PC-3 (cell line): ENCODE measurements at regions not wholly inside any gene's neighbourhood (a gene's known extent, or its start where the extent isn't known, plus 50 kb on each side); places are given as distances from the start of the nearest gene placed in this dataset.

Experiments used
- ATAC-seq: fragments of 200-7000 bp; cut with Tn5 transposase; 2 replicates; pipeline ENCODE4 v1.9.1; 2020; ENCODE audit warnings: mild to moderate bottlenecking, moderate library complexity
- BruUV-seq: library from RNA; stranded (reverse); fragments of 400-500 nt; replicated peaks from 2 replicates; lab custom pipeline; 2021; lab: Mats Ljungman, UMichigan
- CTCF ChIA-PET: fragments of 300-600 bp; sonication (Branson Sonifier 250); formaldehyde crosslinking; loops from one replicate; lab custom pipeline; 2022; ENCODE audit warnings: antibody characterized with exemption; lab: Charles Lee
- POLR2A ChIA-PET: fragments of 300-600 bp; sonication (Branson Sonifier 250); formaldehyde crosslinking; loops from one replicate; lab custom pipeline; 2022; ENCODE audit warnings: antibody characterized with exemption; ENCODE audit not compliant: unreplicated experiment; lab: Charles Lee
- DNase-seq: peaks from one replicate; pipeline ENCODE4 v3.0.0-alpha.2; 2015
- H2AFZ ChIP-seq: fragments of 300-600 bp; sonication (generic); 2 replicates; pipeline ENCODE4 v1.6.0; 2016; ENCODE audit warnings: antibody characterized with exemption, low read length
- H3F3A ChIP-seq: fragments of 300-600 bp; sonication (generic); one replicate; pipeline ENCODE4 v1.6.0; 2017; ENCODE audit warnings: antibody characterized with exemption, low read length, control low read depth, mild to moderate bottlenecking; ENCODE audit not compliant: unreplicated experiment
- H3K27ac ChIP-seq: fragments of 300-600 bp; sonication (generic); 2 replicates; pipeline ENCODE4 v1.5.1; 2016; ENCODE audit warnings: mild to moderate bottlenecking, low read length
- H3K27me3 ChIP-seq: fragments of 300-600 bp; sonication (generic); 2 replicates; pipeline ENCODE4 v1.6.1; 2016; ENCODE audit warnings: low read length, mixed read lengths
- H3K36me3 ChIP-seq: fragments of 300-600 bp; sonication (generic); 2 replicates; pipeline ENCODE4 v1.6.1; 2016; ENCODE audit warnings: low read depth, mixed run types, low read length, mixed read lengths
- H3K4me1 ChIP-seq: fragments of 300-600 bp; sonication (generic); 2 replicates; pipeline ENCODE4 v1.5.1; 2016; ENCODE audit warnings: low read length; ENCODE audit not compliant: insufficient read depth
- H3K4me2 ChIP-seq: fragments of 300-600 bp; sonication (generic); 2 replicates; pipeline ENCODE4 v1.6.0; 2016; ENCODE audit warnings: low read length
- H3K4me3 ChIP-seq: fragments of 300-600 bp; sonication (generic); 2 replicates; pipeline ENCODE4 v1.5.1; 2016; ENCODE audit warnings: mild to moderate bottlenecking, low read length, mixed read lengths
- H3K79me2 ChIP-seq: fragments of 300-600 bp; sonication (generic); 2 replicates; pipeline ENCODE4 v1.6.1; 2017; ENCODE audit warnings: low read length, mixed read lengths
- H3K9ac ChIP-seq: fragments of 300-600 bp; sonication (generic); 2 replicates; pipeline ENCODE4 v1.6.0; 2016; ENCODE audit warnings: mild to moderate bottlenecking, low read length
- H3K9me2 ChIP-seq: fragments of 300-600 bp; sonication (generic); replicated peaks from 2 replicates; pipeline ENCODE4 v1.6.1; 2016; ENCODE audit warnings: mixed run types, low read length, mixed read lengths
- H3K9me3 ChIP-seq: fragments of 300-600 bp; sonication (generic); 2 replicates; pipeline ENCODE4 v1.6.1; 2016; ENCODE audit warnings: low read length, mixed read lengths
- H4K20me1 ChIP-seq: fragments of 300-600 bp; sonication (generic); 2 replicates; pipeline ENCODE4 v1.6.1; 2016; ENCODE audit warnings: low read length, mixed read lengths
- EZH2 ChIP-seq: fragments of 300-600 bp; sonication (generic); IDR thresholded peaks from one replicate; pipeline ENCODE4 v1.6.1; 2017; ENCODE audit warnings: antibody characterized with exemption, mild to moderate bottlenecking, low read length; ENCODE audit not compliant: unreplicated experiment
- EZH2phosphoT487 ChIP-seq: fragments of 300-600 bp; sonication (generic); IDR thresholded peaks from 2 replicates; pipeline ENCODE4 v1.6.1; 2018; ENCODE audit warnings: mild to moderate bottlenecking, antibody characterized with exemption, low read length, borderline replicate concordance
- intact Hi-C: fragments of 100-400 bp; cut with micrococcal nuclease; formaldehyde crosslinking; loops from 2 replicates; pipeline ENCODE4 v1.9.0; 2023
- TF ChIP-seq, protein P1 (sequence below): fragments of 300-600 bp; sonication (generic); conservative IDR thresholded peaks from 2 replicates; pipeline ENCODE4 v1.5.1; 2017; ENCODE audit warnings: antibody characterized with exemption, low read depth, mild to moderate bottlenecking, low read length

GRCh38 chr9:16085167-16085726 is 532.4 kb downstream of the CCDC171 start:
- POLR2A ChIA-PET = no interaction called here
- Histone ChIP-seq H3K4me2 (no peak overlapping the region), H3K9me3 (no peaks in the 10 kb centered on the region), H3K9me2 (no peaks in the 10 kb centered on the region), H2AFZ (no peak overlapping the region), H4K20me1 (no peaks in the 10 kb centered on the region), H3K79me2 (no peaks in the 10 kb centered on the region), H3K27me3 (no peaks in the 10 kb centered on the region), H3K4me1 (no peaks in the 10 kb centered on the region), H3K36me3 (no peaks in the 10 kb centered on the region), H3K4me3 (no peak overlapping the region), H3K27ac (no peak overlapping the region), H3K9ac (no peak overlapping the region), H3F3A (no peaks in the 10 kb centered on the region)
- BruUV-seq = no TSS peak
- TF ChIP-seq EZH2 (no peak), EZH2phosphoT487 (no peak)
- ATAC-seq = no peak
- intact Hi-C loops = no loop called here
- CTCF ChIA-PET = no interaction called here
- no peak for DNase-seq

DNA sequence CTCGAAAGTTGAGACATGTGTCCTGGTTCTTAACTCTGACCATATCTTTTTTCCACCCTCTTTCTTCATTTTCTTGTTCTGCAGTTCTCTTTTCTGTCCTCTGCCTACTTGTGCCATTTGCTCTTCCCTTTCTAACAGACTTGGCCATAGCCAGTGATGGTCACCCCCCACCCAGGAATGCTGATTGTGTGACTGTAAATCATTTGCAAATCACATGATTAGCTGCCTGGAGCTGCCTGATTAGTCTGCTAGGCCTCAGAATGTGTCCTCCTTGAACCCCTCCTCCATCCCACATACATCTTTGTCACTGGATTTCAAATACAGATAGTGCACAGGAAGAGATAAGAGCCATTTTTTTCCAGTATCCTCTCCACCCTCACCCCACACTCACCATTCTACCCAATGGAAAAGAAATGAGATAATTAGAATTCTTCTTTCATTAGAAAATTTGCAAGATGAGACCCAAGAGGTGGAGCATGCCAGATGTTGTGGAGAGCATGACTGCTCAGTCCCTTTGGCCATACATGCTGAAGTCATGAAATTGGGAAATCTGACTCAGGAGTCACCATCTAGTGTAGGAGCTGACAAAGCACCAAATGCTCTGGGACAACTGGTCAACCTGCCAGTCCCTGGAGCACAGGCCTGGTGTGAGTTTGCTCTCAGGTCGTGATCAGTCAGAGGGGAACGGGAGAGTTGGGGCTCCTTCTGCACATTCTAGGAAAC is 538.2 kb downstream of the CCDC171 start:
- TF ChIP-seq EZH2 = no peak
- no peak for TF ChIP-seq EZH2phosphoT487
- TF ChIP-seq, protein P1, sequence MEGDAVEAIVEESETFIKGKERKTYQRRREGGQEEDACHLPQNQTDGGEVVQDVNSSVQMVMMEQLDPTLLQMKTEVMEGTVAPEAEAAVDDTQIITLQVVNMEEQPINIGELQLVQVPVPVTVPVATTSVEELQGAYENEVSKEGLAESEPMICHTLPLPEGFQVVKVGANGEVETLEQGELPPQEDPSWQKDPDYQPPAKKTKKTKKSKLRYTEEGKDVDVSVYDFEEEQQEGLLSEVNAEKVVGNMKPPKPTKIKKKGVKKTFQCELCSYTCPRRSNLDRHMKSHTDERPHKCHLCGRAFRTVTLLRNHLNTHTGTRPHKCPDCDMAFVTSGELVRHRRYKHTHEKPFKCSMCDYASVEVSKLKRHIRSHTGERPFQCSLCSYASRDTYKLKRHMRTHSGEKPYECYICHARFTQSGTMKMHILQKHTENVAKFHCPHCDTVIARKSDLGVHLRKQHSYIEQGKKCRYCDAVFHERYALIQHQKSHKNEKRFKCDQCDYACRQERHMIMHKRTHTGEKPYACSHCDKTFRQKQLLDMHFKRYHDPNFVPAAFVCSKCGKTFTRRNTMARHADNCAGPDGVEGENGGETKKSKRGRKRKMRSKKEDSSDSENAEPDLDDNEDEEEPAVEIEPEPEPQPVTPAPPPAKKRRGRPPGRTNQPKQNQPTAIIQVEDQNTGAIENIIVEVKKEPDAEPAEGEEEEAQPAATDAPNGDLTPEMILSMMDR = no peak
- Histone ChIP-seq H3K27ac (no peak overlapping the region), H3K4me1 (no peaks in the 10 kb centered on the region), H3K4me2 (no peak overlapping the region), H3K27me3 (no peaks in the 10 kb centered on the region), H4K20me1 (no peaks in the 10 kb centered on the region), H3K36me3 (no peaks in the 10 kb centered on the region), H3K79me2 (no peaks in the 10 kb centered on the region), H3K9me2 (no peaks in the 10 kb centered on the region), H2AFZ (no peak overlapping the region), H3K9me3 (no peaks in the 10 kb centered on the region), H3K4me3 (no peak overlapping the region), H3F3A (no peaks in the 10 kb centered on the region), H3K9ac (no peak overlapping the region)
- intact Hi-C loops = no loop called here
- ATAC-seq (no peak), DNase-seq (no peak)
- POLR2A ChIA-PET = no interaction called here
- CTCF ChIA-PET = no interaction called here
- BruUV-seq = no TSS peak

DNA sequence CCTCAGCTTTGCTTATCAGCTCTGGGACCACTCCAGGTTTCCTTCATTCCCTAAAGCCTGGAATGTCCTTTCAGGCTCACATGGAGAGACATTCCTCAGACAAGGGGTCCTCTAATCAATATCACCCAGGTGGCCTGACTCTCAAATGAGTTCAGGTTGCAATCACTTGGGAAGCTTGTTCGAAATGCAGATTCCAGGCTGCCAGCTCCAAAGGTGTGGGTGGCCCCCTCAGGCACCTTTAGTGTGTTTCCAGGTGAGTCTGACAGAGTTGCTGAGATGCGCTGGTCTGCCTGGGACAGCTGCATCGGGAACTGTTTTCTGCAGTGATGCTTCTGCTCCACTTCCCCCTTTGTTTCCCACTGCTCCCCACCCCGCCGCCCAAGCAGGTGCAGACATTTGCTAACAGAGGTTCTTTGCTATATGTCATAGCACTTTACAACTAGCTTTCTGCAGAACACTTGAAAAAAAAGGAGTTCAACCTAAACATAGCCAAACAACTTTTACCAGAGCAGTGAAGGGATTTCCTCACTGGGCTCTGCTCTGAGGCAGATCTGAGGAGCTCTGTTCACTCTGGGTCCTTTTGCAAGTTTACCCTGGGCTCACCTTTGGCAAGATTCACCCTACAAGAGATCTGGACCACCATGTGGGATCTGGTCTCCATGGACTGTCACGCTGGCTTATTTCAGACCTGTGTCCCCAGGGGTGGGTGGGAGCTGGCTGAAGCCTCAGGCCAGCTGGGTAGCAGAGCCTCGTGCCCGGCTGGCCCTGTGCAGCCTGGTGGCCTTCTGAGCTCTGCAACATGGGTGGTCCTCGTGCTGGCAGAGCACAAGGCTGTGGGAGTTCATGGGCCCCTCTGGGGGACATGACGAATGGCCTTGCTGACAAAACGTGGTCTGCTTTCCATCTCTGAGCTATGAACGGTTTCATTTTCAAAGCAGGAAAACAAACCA is 539.6 kb downstream of the CCDC171 start:
- Histone ChIP-seq H3F3A (no peaks in the 10 kb centered on the region), H3K79me2 (no peaks in the 10 kb centered on the region), H3K27ac (no peak overlapping the region), H3K4me1 (no peaks in the 10 kb centered on the region), H3K9me3 (no peaks in the 10 kb centered on the region), H3K9me2 (no peaks in the 10 kb centered on the region), H2AFZ (no peak overlapping the region), H3K36me3 (no peaks in the 10 kb centered on the region), H3K4me2 (no peak overlapping the region), H3K9ac (no peak overlapping the region), H3K27me3 (no peaks in the 10 kb centered on the region), H3K4me3 (no peak overlapping the region), H4K20me1 (no peaks in the 10 kb centered on the region)
- ChIA-PET CTCF (no interaction called here), POLR2A (no interaction called here)
- DNase-seq = no peak
- TF ChIP-seq, protein P1 = no peak
- TF ChIP-seq EZH2 = no peak
- no peak for TF ChIP-seq EZH2phosphoT487
- intact Hi-C loops = no loop called here
- no peak for ATAC-seq
- BruUV-seq = no TSS peak
